ENCODE measurements at regions not wholly inside any gene's neighbourhood (a gene's known extent, or its start where the extent isn't known, plus 50 kb on each side); places are given as distances from the start of the nearest gene placed in this dataset.

DNA sequence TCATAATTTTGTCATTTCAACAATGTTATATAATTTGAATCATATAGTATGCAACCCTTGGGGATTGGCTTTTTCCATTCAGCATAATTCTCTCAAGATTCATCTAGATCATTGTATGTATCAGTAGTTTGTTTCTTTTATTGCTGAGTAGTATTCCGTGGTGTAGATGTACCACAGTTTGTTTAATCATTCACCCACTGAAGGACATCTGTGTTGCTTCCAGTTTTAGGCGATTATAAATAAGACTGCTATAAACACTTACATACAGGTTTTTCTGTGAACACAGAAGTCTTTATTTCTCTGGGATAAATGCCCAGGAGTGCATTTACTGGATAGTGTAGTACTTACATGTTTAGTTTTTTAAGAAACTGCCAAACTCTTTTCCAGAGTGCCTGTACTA lies 374.1 kb downstream of the DEPDC1B start:
- DNase-seq = no peak
- H3K27ac ChIP-seq = no peak overlapping the region
- no peaks in the 10 kb centered on the region for H3K9me3 ChIP-seq
- no peak overlapping the region for H3K4me3 ChIP-seq
- no peaks in the 10 kb centered on the region for H3K4me1 ChIP-seq
- no peaks in the 10 kb centered on the region for H3K27me3 ChIP-seq
- no peaks in the 10 kb centered on the region for H3K36me3 ChIP-seq
- no peak for TF ChIP-seq POLR2A (IDR thresholded peaks at IDR 0.05)
- TF ChIP-seq, protein P1, sequence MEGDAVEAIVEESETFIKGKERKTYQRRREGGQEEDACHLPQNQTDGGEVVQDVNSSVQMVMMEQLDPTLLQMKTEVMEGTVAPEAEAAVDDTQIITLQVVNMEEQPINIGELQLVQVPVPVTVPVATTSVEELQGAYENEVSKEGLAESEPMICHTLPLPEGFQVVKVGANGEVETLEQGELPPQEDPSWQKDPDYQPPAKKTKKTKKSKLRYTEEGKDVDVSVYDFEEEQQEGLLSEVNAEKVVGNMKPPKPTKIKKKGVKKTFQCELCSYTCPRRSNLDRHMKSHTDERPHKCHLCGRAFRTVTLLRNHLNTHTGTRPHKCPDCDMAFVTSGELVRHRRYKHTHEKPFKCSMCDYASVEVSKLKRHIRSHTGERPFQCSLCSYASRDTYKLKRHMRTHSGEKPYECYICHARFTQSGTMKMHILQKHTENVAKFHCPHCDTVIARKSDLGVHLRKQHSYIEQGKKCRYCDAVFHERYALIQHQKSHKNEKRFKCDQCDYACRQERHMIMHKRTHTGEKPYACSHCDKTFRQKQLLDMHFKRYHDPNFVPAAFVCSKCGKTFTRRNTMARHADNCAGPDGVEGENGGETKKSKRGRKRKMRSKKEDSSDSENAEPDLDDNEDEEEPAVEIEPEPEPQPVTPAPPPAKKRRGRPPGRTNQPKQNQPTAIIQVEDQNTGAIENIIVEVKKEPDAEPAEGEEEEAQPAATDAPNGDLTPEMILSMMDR (IDR thresholded peaks at IDR 0.05) = no peak

DNA sequence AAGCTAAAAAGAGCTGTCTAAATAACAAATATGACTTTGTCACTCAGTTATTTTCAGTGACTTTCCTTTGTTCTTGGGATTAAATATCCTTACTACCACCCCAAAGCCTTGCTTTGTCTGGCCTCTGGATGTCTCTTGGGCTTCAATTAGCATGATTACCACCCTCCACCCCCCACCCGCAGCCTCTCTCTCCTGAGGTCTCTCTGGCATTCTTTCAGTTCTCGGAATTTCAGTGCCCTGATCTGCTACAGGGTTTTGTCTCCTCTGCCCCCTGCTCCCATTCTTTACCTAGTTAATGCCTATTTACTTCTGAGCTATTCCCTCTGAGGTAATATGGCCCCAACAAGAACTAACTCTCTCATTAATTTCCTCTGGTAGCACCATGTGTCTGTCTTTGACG lies 376.4 kb downstream of the DEPDC1B start:
- H3K27me3 ChIP-seq = no peaks in the 10 kb centered on the region
- TF ChIP-seq, protein P1 (IDR thresholded peaks at IDR 0.05) = no peak
- TF ChIP-seq POLR2A (IDR thresholded peaks at IDR 0.05) = no peak
- no peaks in the 10 kb centered on the region for H3K9me3 ChIP-seq
- no peak overlapping the region for H3K4me3 ChIP-seq
- H3K36me3 ChIP-seq = no peaks in the 10 kb centered on the region
- H3K27ac ChIP-seq = no peak overlapping the region
- H3K4me1 ChIP-seq = no peaks in the 10 kb centered on the region
- no peak for DNase-seq

DNA sequence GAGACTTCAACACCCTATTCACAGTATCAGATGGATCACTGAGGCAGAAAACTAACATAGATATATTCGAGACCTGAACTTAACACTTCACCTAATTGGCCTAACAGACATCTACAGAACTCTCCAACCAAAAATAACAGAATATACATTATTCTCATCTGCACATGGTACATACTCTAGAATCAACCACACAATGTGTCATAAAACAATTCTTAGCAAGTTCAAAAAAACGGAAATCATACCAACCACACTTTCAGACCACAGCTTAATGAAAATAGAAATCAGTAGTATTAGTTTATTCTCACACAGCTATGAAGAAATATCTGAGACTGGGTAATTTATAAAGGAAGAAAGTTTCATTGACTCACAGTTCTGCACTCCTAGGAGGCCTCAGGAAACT lies 387.9 kb downstream of the DEPDC1B start:
- no peaks in the 10 kb centered on the region for H3K36me3 ChIP-seq
- no peaks in the 10 kb centered on the region for H3K27me3 ChIP-seq
- no peak for DNase-seq
- no peaks in the 10 kb centered on the region for H3K9me3 ChIP-seq
- no peaks in the 10 kb centered on the region for H3K4me1 ChIP-seq
- TF ChIP-seq POLR2A (IDR thresholded peaks at IDR 0.05) = no peak
- TF ChIP-seq, protein P1 (IDR thresholded peaks at IDR 0.05) = no peak
- no peak overlapping the region for H3K27ac ChIP-seq
- H3K4me3 ChIP-seq = no peak overlapping the region

DNA sequence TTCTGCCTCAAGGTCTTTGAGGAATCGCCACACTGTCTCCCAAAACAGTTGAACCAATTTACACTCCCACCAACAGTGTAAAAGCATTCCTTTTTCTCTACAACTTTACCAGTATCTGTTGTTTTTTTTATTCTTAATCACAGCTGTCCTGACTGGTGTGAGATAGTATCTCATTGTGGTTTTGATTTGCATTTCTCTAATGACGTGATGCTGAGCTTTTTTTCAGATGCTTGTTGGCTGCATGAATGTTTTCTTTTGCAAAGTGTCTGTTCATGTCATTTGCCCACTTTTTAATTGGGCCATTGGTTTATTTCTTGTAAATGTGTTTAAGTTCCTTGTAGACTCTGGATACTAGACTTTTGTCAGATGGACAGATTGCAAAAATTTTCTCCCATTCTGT lies 400.0 kb downstream of the DEPDC1B start:
- H3K27me3 ChIP-seq = no peaks in the 10 kb centered on the region
- no peak overlapping the region for H3K4me3 ChIP-seq
- H3K4me1 ChIP-seq = no peaks in the 10 kb centered on the region
- no peak for DNase-seq
- no peaks in the 10 kb centered on the region for H3K36me3 ChIP-seq
- TF ChIP-seq POLR2A (IDR thresholded peaks at IDR 0.05) = no peak
- TF ChIP-seq, protein P1 (IDR thresholded peaks at IDR 0.05) = no peak
- H3K9me3 ChIP-seq = no peaks in the 10 kb centered on the region
- H3K27ac ChIP-seq = no peak overlapping the region

DNA sequence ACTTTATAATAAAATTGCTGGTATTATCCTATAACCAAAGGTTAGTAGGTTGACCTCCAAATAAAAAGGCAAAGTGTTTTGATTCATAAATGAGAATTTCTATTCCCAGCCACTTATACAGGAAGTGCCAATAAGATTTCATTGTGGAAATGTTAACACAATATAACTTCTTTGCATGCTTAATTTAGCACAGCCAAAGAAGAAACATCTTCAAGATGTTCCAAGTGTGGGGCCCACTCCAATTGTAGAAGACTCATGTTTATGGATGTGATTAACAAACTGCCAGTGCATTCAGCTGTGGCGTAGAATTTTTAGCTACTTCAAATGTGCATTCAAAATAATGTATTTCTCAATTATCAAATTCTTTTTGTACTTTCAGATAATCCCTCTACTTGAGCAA lies 402.3 kb downstream of the DEPDC1B start:
- no peak overlapping the region for H3K4me3 ChIP-seq
- TF ChIP-seq, protein P1 (IDR thresholded peaks at IDR 0.05) = no peak
- no peak for TF ChIP-seq POLR2A (IDR thresholded peaks at IDR 0.05)
- no peaks in the 10 kb centered on the region for H3K36me3 ChIP-seq
- H3K4me1 ChIP-seq = no peaks in the 10 kb centered on the region
- H3K27ac ChIP-seq = no peak overlapping the region
- H3K9me3 ChIP-seq = no peaks in the 10 kb centered on the region
- no peaks in the 10 kb centered on the region for H3K27me3 ChIP-seq
- no peak for DNase-seq

DNA sequence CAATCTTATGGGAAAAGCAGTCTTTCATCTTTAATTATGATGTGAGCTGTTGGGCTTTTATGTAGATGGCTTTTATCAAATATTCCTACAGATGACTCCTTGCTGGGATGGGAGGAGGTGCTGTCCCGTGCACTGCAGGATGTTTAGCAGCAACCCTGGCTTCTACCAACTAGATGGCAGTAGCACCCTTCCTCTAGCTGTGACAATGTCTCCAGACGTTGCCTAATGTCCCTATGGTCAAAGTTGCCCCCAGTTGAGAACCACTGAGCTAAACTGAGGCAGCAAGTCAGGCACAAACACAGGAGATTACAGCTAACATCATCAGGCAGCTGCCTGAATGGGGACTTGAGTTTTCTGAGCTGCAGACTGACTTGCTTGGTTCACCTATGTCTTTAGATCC lies 401.9 kb upstream of the PDE4D start:
- H3K9me3 ChIP-seq = no peaks in the 10 kb centered on the region
- H3K27ac ChIP-seq = no peak overlapping the region
- no peaks in the 10 kb centered on the region for H3K27me3 ChIP-seq
- no peaks in the 10 kb centered on the region for H3K4me1 ChIP-seq
- no peak for DNase-seq
- no peak for TF ChIP-seq POLR2A (IDR thresholded peaks at IDR 0.05)
- TF ChIP-seq, protein P1 (IDR thresholded peaks at IDR 0.05) = peak in 3 of 6 experiments; percentile 33 to 37 (median 35)
- no peaks in the 10 kb centered on the region for H3K36me3 ChIP-seq
- no peak overlapping the region for H3K4me3 ChIP-seq
